ENCODE measurements at regions not wholly inside any gene's neighbourhood (a gene's known extent, or its start where the extent isn't known, plus 50 kb on each side); places are given as distances from the start of the nearest gene placed in this dataset.

DNA sequence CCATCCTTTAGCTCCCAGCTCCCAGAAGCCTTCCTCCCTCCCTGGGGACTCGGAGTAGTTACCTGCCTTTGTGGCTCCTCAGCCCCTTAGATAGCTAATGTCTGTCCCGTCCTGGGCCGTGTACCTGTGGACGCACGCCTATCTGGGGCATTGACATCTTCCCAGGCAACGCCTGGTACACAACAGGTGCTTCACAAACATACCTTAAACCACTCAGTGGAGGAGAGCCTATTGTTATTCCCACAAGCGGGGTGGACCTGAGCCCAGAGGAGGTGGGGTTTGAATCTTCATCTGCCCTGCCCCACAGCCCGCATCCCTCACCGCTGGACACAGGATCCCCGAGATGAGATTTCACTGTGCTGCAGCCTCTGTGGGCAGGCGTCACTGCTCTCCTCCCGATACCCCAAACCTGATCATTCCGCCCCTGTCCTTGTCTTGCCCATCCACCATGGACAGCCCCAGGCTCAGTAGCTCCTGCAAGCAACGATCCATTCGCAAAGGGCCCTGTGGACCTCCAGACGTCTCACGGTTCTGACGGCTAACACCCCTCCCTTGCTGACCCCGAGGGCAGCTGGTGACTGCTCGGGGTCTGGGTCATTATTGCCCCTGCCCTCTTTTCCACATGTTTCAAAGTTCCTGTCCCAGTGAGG is 73.8 kb upstream of the SHISAL1 start:
- no peak for DNase-seq

DNA sequence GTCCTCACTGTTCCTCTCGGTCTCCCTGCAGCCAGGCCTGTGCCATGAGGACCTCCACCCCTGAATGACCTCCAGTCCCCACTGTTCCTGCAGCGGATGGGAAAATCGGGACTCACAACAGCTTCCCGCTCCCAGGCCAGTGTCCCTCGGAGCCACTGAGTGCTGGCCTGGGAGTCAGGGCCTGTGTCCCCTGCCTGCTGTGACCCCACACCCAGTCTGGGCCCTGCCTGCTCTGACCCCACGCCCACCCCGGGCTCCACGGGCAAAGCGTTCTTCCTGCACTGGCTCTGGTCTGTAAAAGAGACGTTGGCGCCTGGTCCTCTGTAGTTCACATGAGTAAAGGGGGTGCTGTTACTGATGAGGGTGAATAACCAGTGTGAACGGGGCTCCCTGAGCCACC is 73.0 kb upstream of the SHISAL1 start:
- no peak for DNase-seq

DNA sequence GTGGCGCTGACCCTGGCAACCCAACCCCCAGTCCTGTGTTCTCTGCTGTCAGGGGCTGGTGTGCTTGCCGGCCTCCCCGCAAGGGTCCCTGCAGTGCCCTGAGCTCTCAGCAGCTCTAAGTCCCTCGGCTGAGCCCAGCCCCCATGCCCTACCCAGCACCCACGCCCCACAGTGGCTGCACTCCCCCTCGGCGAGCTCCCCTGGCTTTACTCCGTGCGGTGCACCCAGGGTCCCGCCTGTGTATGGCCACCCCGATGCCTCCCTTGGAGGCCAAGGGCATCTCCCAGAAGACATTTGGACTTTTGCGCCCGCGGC is 72.5 kb upstream of the SHISAL1 start:
- DNase-seq = no peak

DNA sequence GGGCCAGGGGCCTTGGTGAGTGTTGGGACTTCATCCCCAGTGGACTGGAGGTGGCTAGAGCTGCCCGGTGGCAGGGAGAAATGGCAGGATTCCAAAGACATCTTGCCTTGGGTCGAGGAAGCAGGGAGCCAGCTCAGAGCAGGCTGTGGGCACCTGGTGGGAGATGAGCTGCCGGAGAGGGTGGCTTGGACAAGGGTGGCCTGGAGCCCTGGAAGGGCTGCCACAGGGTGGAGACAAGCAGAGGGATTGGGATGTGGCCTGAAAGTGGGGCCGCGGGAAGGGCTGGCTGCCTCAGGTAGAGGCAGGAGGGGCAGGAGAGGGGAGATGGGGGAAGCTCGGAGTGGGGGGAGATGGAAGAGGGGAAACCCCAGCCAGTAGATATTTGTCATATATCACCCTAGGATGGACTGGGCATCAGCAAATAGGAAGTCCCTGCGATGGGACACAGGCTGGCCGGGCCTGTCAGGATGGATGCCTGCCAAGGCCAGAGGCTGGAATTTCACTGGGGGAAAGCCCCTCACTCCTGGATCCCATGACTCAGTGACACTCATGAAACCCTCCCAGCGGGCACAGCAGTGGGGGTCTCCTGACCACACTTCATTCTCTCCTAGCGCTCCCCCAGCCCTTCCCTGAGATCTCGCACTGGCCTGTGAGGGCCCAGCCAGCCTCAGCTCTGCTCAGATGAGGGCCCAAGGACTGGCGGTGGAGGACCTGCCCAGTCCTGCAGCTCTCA is 72.0 kb upstream of the SHISAL1 start:
- no peak for DNase-seq

DNA sequence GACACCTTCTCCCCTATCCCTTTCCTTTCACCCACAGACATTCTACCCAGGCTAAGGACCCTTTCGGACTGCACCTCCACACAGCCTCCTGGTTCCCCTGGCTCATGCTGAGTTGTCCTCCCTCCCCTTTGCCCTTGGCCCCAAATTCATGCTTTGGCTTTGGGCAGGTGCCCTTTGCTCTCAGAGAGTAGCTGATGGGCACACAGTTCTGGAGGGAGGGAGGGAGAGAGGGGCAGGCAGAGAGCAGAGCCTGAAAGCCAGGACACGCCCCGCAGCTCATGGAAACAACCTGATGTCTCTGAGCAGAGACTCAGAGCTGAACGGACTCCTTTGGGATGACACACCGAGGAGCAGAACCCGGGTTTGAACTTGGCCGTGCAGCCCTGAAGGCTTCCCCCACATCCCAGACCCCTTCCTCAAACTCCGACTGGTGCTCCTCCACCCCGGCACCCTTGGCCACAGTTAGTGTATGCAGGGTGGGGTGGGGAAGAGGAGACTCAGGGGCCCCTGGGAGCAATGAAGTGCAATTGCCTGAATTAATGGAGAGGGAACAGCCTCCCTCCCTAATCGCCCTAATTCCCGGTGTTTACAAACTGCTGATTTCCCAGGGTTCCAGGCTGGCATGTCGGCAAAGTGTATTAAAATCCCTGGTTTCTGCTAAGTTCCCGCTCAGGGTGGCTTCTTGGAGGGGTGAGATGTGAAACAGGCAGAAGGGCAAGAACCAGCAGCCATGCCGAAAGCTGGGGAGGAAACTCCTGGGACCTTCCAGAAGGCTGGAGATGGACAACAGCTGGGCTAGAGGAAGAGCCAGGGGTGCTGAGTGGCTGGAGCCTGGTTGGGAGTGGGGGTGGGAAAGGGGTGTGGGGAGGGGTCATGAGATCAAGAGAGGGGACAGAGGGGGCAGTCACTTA is 71.2 kb upstream of the SHISAL1 start:
- DNase-seq = no peak

DNA sequence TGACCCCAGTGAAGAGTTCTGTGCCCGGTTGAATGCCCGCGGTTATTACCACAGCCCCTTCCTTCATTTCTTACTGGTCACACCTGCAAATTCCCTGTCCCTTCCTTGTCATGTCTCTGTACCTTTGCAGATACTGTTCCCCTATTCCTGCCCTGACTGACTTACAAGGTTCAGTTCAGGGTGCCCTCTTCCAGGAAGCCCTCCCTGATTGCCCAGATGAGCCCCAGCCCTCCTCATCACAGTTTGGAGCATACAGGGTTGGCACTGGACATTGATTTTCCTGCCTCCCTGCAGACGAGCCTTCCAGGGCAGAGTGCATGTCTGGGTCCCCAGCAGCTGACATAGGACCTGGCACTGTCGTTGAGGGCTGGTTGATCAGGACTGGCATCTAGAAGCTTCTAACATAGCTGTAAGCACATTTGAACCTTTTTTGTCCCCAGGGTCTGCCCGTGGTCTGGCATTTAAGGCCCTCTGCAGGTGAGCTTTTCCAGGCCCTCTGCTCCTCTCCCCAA is 70.4 kb upstream of the SHISAL1 start:
- no peak for DNase-seq

DNA sequence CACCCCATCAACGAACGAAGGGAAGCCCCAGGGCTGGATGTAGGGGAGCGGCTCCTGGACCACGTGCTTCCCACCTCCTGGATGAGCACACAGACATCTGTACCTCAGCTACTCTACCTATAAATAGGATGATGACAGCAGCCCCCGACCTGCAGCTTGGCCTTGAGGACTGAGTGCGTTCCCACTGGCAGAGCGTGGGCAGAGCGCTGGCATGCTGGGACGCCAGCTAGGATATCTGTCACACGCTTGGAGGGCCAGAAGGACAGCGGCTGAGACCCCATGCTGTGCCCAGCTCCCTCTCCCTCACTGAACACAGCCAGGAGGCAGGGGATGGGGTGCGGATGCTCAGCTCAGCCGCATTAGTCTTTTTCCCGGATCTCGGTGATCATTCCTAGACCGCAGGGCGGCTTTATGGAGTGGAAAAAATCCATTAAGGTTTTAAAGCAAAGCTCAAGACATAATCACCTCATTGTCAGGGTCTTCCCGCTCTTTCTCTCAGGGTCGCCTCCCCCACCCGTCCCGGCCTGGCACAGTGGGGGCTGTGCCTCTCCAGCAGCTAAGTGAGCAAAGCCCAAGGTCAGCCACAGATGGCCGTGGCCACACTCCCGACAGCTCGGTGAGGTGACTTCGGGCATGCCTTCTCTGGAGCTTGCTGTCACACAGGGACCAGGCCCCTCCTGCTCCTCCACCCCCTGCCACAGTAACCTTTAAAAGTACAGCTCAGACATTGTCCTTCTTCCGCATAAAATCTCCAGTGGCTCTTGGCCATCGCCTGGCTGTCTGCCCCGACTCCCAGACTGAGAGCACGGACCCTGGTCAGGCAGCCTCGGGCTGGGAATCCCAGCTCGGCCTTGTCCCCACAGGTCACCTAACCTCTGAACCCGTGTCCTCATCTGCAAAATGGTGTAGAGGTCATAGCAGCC is 69.6 kb upstream of the SHISAL1 start:
- DNase-seq = no peak

DNA sequence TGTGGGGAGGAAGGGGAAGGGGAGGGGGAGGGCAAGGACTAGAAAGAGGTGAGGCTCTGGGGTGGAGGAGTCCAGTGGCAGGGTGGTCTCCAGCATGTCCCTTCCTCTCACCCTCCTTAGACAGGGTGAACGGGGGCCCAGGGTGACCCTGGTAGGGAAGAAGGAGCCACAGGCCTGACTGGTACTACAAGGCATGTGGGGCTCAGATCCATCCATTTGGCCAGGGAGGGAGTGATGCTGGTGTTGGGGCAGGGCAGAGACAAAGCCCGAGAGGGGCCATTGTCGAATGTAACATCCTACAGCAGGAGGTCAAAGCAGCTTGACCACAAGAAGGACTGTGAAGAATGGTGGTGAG is 69.0 kb upstream of the SHISAL1 start:
- no peak for DNase-seq

DNA sequence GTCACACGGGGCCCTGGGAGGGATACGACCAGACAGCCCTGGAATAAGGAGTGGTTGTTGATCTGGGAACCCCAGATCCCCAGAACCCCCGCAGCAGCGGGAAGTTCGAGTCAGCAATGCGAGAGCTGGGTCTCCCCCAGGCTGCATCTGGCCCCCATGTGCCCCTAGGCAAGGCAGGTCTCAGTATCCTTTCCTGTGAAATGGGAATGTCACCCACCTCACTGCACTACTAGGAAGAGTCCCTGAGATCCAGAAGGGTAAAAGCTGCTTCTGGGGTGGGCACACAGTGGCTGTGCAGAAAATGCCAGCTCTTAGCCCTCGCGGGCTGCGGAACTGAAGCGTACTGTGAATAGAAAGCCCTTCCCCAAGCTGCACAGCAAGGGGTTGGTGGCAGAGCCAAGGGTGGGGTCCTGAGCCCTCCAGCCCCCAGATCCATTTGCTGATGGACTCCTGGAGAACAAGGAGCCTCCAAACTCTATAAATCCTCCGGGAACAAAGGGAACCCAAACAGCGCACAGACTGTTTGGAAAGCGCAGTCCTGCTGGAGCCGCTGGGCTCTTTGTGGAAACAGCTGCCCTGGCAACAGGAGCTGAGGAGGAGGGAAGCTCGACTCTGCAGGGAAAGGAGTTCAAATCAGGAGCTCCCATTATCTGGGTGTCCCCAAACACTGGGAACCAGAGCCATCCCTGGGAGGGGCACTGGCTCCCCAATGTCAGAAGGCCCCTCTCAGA is 68.2 kb upstream of the SHISAL1 start:
- DNase-seq = no peak

DNA sequence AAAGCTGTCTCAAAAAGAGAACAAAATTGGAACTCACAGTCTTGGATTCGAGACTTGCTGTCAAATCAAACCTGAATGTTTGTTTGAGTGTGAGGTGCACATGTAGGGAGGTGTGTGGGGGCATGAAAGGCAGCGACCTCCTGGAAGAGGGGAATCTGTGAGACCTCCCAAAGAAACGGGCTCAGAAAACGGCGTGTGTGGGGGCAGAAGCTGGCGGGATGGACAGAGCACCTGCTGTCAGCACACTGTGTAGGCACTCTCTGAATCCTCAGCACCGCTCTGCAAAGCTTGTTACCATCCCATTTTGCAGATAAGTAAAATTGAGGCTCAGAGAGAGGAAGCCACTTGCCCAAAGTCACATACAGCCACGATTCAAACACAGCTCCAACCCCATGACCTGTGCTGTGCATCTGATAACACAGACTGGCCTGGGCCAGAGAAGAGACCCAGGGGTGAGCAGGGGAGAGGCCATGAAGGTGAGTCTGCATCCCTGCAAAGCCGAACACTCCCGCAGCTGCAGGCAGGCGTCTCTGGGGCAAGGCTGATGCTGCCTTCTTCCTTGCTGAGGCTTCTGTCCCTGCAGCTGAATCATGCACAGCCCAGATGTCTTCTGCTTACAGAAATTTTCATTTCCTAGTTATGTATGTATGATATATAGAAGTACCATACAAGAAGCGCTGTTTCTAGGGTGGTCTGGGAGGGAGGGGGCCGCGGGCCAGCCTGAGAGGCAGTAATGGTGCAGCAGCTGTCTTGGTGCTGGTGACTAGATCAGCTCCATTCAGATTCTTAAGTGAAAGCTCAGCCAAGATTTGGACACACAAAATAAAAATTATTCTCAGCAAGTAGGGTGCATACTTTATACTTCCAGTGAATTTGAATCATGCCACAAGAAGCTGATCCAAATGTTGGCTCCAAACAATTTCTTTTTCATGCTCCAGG is 67.3 kb upstream of the SHISAL1 start:
- no peak for DNase-seq

DNA sequence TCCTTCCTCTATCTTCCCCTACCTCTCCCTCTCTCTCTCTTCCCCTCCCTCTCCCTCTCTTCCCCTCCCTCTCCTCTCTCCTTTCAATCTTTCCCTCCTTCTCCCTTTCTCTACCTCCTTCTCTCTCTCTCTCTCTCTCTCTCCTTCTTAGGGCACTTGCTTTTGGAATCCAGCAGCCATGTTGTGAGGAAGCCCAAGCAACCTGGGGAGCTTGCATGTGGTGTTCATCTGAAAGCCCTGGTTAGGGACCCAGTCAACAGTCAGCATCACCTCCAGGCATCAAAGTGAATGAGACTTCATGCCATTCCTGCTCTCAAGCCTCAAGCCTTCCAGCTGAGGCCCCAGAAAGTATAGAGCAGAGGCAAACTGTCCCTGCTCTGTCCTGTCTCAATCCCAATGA is 65.6 kb upstream of the SHISAL1 start:
- DNase-seq = no peak

DNA sequence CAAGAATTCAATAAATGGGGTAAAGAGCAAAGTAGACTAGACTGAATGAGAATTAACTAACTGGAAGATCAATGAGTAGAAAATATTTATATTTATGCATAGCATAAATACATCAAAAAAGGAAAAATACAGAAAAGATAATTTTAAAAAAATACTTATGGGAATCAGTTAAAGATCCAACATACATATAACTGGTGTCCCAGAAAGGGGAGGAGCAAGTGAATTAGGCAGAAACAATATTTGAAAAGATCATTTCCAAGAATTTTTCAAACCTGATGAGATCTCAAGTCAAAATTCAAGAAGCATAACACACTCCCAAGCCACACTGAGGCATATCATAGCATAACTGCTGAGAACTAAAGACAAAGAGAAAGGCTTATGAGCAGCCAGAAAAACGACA is 62.7 kb upstream of the SHISAL1 start:
- DNase-seq = no peak

DNA sequence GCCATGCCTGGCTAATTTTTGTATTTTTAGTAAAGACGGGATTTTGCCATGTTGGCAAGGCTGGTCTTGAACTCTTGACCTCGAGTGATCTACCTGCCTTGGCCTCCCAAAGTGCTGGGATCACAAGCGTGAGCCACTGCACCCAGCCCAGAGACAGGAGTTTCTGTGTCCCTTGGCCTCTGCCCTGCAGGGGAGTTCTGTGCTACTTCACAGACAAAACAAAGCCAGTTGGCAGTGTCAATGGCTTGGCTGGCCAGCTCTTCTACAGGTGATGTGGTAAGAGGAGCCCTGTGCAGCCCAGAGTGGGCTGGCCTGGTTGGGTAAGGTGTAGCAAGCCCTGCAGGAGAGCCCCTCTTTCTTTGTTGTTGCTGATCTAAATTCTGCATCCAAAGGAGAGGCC is 60.5 kb upstream of the SHISAL1 start:
- no peak for DNase-seq

DNA sequence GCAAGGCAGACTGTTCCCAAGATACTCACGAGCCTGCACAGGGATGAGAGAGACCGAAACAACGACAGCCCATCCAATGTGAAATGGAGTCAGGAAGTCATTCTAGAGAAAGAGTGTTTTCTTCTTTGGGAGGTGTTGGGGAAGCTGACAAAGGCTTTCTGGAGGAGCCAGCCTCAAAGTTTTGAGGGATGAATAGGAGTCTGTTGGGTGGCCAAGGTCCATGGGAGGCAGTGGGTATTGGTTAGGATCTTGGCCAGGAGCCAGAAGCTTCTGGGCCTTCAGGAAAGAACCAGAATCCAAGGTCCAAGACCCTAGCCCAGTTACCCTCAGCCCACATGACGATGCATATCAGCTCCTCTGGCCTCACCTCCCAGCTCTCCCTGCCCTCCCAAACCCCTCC is 59.9 kb upstream of the SHISAL1 start:
- no peak for DNase-seq

DNA sequence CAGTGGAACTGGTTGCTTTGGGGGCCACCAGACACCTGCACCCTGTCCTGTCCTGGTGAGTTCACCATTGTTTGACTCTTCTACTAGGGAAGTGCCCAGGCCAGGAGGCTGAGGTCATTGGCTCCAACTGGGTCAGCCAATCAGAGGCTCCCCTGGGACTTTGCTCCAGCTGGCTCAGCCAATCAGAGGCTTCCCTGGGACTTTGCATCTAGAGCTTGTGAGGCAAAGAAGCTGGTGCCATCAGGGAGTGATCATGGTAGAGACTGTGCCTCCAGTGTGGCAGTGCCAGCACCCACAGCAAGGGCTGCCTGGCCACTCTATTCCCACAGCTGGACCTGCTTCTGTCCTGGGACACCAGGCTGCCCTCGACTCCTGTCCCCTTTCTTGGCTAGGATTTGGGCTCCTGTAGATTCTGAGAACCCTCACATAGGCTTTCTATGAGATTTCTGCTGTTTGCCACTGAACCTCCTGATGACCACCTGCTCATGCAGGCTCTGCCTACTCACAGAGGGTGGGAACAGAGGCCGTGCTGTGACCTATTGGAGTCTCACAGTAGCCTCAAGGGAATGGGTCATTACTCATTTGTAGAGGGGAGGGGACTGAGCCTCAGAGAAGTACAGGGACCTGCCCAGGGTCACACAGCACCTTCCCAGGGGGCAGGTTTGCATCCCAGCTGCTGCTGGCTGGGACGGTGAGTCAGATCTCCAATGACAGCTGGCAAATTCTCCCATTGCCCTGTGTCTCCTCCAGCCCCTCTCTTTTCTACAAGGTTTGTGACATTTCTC is 59.2 kb upstream of the SHISAL1 start:
- DNase-seq = no peak

DNA sequence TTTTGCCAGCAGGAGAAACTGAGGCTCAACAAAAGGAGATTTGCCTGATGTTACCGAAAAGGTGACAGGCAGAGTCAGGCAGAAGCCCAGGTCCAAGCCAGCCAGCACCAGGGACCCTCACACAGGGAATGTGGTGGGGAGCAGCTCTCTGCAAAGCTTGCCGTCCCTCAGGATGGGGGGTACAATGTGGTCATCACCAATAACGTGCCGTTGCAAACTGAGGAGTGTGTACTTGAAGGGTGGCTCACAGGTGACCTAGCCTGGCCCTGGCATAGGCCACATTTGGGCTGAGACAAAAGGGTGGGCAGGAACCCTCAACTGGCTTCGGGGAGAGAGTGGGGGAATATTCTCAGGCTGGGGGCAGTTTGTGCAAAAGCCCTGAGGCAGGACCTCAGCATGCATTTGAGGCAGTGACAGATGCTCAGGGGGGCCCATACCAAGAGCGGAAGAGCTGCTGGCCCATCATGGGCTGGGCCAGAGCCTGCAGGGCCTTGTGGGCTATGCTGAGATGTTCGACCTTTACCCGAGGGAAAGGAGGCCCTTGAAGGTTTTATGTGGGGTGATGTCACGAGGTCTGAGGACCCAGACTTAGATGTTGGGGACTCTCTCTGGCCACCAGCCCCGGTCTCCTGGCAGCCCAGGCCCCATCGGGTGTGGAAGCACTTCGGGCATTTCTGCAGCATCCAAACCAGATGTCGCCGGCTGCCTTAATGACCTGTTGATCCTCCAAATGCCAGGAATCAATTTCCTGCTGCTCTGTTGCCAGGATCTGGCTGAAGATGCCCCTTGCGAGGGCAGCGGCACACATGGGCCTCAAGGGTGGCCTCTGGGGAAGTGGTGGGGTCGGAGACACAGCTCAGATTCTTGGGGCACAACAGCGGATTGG is 57.4 kb upstream of the SHISAL1 start:
- peak; percentile 40 to 60 for DNase-seq

DNA sequence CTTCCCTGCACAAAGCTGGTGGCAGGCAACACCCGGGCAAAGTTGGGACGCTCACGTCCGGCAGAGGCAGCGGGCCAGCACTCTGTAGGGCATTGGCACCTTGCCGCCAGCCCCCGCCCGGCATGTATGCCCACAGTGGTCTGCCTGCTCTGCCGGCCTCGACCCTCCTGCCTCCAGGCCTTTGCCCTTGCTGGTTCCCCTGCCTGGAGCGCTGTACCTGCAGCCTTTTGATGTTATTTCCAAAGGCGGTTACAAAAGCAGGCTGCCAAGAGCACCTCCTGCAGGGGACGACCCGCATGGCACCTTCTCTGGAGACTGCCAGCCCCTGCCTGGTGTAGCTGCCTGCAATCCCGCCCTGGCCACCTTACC is 56.5 kb upstream of the SHISAL1 start:
- no peak for DNase-seq

DNA sequence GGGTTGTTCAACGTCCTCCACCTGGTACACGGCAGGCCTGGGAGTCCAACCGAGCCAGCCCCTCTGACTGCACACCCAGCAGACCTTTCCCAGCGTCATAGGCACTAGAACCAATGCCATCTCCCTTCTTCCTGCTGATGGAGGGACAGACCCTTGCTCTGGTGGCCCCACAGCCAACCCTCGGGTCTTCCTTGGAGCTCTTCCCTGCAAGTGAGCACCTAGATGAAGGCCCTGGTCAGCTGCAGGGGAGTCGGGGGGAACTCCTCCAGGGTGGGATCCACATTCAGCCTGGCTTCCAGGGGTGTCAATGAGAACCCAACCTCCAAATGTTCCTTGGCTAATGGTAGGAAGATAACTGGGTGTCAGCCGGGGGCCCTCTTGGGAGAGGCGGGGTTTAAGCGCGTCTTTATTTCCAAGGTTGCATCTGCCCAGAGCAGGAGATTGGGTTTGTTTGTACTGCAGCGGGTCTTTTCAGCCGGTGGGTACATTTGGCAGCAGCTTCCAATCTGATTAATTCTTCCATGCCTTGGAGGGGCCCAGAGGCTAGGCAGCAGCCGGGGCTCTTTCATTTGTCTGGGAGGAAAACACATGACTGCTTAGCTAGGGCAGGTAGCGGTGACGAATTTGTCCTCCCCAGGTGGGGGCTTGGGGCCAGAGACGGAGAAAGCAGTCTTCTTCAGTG is 56.0 kb upstream of the SHISAL1 start:
- DNase-seq = no peak

Measured in NCI-H524 (cell line).